ENCODE measurements at regions not wholly inside any gene's neighbourhood (a gene's known extent, or its start where the extent isn't known, plus 50 kb on each side); places are given as distances from the start of the nearest gene placed in this dataset.
"Not testable (repeated sequence)": the region's sequence is repeated elsewhere in the genome, so short reads cannot be mapped to it uniquely, and the experiment has no call there.

DNA sequence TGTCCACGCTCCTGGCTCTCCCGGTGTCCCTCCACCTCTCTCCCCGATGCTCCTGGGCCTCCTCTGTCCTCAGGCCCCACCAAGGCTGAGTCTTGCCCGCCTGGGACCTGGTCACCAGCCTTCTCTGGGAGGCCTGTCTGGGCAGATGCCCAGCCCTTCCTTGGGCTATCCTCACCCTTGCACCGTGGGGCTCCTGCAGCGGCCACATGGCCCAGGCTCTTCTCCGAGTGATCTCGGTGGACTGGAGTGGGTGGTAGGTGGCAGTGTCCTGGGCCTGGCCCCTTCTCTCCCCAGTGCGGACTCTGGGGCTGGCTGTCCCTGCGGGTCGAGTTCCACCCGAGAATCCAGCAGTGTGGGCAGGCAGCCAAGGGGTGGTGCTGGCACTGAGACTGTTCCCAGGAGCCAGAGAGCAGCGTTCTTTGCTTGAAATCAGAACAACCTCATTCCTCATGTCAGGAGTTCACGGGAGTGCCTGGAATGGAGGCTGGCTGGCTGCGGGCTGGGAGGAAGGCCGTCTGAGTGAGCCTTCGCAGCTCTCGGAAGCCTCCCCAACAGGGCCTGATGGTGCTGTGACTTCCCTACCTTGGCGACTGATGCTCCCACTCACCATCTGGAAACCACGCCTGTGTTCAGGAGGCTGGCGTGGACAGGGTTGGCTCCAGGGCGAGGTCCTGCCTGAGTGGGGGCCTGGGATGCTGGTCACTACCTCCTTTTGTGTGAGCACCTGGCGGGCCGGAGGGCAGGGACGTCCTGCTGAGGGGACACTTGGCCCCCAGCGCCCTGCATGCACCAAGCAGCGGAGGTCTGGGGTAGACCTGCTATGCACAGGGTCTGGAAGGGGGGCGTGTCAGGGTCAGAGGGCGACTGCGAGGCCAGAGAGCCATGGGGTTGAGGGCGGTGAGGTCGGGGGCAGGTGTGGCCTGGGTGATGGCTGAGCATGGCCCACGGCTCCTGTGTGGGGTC lies 113.9 kb downstream of the TMEM121 start:
- not testable (repeated sequence) for ATAC-seq

- peak; percentile 33 for ATAC-seq
Observed at GRCh38 chr14:105641075-105641937, 114.9 kb downstream of the TMEM121 start.

DNA sequence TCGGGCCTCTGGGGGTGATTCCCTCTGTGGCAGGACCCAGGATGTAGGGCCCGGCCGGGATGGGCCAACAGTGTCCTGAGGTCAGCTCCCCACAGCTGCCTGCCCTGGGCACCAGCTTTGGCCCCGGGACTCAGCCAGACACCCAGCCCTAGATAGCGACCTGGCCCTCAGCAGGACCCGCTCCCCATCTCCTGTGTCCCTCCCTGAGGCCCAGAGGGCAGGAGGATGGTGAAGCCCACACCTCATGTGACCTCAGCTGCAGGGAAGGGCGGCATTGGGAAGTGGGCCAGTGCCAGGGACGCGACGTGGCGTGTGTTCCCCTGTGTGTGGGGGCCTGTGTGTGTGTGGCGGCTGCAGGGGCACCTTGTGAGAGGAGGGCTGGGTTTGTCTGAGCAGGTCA lies 115.6 kb downstream of the TMEM121 start:
- ATAC-seq: not testable (repeated sequence)

DNA sequence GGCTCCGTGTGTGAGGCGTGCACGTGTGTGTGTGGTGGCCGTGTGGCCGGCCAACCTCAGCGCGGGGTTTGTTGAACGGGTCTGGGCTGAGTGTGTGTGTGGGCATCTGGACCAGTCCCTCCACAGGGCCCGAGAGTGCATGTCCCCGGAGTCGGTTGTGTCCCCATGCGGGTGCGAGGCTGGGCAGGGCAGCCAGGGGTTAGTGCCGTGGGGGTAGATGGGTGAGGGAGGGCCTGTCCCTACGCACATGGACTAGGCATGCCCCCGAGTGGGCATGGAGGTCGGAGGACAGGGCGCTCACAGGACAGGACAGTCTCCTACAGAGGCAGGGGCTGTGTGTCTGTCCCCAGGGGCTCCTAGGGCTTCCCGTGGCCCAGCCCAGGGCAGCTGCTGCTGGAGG lies 116.1 kb downstream of the TMEM121 start:
- ATAC-seq: not testable (repeated sequence)

GRCh38 chr14:105643406-105644052 lies 117.1 kb downstream of the TMEM121 start:
- ATAC-seq: not testable (repeated sequence)

DNA sequence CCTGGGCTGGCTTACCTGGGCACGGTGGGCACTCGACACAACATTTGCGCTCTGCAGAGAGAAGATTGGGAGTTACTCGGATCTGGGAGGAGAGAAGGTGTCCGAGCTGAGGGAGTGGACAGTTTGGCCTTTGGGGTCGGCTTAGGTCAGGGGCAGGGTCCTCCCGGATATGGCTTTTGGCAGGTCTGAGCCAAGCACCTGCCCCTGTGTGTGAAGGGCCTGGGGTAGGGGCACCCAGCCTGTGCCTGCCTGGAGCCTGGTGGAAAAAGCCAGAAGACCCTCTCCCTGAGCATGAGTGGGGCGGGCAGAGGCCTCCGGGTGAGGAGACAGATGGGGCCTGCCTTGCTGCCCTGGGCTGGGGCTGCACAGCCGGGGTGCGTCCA lies 117.7 kb downstream of the TMEM121 start:
- ATAC-seq: not testable (repeated sequence)

DNA sequence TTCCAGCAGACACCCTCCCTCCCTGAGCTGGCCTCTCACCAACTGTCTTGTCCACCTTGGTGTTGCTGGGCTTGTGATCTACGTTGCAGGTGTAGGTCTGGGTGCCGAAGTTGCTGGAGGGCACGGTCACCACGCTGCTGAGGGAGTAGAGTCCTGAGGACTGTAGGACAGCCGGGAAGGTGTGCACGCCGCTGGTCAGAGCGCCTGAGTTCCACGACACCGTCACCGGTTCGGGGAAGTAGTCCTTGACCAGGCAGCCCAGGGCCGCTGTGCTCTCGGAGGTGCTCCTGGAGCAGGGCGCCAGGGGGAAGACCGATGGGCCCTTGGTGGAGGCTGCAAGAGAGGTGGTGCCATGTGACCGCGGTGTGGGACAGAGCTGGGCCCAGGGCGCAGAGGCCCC lies 118.1 kb downstream of the TMEM121 start:
- ATAC-seq: not testable (repeated sequence)

- ATAC-seq: not testable (repeated sequence)
Observed at GRCh38 chr14:105644891-105645290, 118.5 kb downstream of the TMEM121 start.

- ATAC-seq: not testable (repeated sequence)
Observed at GRCh38 chr14:105645389-105645788, 119.0 kb downstream of the TMEM121 start.

DNA sequence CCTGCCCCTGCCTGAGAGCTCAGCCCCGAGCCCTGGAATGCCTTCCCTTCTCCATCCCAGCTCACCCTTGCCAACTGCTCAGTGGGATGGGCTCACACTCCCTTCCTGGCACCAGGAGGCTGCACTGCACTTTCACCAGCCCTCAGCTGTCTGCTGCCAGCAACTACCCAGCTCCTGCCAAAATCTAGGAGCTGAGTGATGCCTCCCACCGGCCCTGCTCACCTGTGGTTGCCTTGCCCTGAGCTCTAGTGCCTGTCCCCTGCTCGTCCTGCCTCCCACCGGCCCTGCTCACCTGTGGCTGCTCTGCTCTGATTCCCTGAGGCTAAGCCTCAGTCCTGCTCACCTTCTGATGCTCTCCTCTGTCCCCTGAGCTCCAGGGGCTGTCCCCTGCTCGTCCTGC lies 119.8 kb downstream of the TMEM121 start:
- peak; percentile 39 for ATAC-seq

DNA sequence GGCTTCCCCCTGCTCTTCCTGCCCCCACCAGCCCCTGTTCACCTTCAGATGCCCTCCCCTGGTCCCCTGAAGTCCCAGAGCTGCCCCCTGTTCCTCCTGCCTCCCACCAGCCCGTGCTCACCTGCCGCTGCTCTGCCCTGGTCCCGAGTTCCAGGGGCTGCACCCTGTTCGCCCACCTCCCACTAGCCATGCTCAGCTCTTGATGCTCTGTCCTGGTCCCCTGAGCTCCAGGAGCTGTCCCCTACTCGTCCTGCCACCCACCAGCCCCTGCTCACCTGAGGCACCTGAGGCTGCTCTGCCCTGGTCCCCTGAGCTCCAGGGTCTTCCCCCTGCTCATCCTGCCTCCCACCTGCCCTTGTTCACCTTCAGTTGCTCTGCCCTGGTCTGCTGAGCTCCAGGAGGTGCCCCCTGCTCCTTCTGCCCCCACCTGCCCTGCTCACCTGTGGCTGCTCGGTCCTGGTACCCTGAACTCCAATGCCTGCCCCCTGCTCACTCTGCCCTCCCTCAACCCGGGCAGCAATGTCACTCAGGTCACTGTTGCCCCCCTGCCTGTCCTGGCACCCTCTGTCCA lies 120.4 kb downstream of the TMEM121 start:
- ATAC-seq: peak; percentile 6

- ATAC-seq: peak; percentile 22
Observed at GRCh38 chr14:105647426-105647783, 121.0 kb downstream of the TMEM121 start.

GRCh38 chr14:105647784-105648608 lies 121.6 kb downstream of the TMEM121 start:
- peak; percentile 21 for ATAC-seq

DNA sequence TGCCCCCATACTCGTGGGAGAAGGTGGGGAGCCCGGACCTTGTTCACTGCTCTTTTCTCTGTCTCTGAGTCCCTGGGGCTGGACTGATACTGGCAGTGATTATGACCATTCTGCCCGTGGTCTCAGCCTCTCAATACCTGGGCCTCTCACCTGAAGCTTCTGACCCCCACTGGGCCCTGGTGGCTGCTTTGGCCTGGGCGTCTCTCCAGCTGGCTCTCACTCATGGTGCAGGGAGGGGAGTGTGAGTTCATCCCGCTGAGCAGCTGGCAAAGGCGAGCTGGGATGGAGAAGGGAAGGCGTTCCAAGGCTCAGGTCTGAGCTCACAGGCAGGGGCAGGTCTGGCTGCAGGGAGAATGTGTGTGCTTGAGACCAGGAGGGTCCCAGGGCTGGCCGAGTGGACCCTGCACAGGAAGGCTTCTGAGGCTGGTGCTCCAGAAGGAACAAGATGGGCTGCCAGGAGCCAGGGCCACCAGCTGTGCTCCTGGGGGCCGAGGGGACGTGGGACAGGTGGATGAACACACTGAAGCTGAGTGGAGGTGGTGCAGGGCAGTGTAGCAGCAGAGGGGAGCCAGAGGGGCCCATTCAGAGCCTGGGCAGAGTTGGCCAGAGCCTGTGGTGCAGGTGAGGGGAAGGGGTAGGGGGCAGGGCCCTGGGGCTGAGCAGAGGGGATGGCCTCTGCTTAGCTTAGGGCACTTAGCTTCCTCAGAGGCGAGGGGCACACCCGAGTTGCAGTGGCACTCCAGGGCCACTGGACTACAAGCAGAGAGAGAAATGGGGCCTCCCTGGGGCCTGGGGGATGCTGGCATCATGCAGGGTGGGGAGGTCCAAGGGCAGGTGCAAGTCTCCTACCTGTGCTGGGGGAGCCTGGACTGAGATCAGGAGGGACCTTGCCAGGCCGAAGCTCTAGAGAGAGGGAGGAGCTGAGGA lies 122.5 kb downstream of the TMEM121 start:
- not testable (repeated sequence) for ATAC-seq

DNA sequence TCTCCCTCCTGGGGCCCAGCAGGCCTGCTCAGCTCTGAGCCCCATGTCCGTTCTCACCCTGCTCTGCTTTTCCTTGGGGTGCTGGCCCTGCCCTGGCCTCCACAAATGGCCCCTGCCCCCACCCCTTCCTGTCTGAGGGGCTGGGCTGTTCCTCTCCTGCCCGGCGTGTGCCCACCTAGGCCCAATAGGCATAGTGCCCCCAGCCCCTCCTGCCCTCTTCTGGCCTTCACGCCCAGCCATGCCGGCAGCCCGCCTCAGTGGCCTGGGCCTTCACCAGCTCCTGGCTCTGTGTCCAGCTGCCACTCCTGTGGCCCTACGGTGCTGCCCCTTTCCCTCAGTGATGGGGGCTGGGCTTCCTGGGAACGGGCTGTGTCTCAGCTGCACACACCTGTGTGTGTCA lies 125.9 kb downstream of the TMEM121 start:
- not testable (repeated sequence) for ATAC-seq

GRCh38 chr14:105653921-105654320 lies 127.5 kb downstream of the TMEM121 start:
- not testable (repeated sequence) for ATAC-seq

GRCh38 chr14:105659255-105659654 lies 132.9 kb downstream of the TMEM121 start:
- ATAC-seq: not testable (repeated sequence)

DNA sequence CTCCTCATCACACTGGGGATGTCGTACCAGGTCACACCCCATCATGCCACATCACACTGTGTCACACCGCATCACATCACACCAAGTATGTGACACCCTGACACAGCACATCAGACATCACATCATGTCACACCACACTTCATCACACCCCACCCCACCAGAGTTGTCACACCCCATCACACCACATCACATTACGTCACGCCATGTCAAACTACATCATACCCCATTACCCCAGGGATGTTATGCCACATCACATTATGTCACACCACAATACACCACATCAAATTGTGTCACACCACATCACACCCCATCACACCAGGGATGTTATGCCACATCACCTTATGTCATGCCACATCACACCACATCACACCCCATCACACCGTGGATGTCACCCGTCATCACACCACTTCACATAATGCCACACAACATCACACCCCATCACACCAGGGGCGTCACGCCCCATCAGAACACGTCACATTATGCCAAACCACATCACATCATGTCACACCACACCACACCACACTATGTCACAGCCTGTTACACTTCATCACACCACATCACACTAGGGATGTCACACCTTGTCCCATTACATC lies 133.6 kb downstream of the TMEM121 start:
- ATAC-seq: peak; percentile 22

GRCh38 chr14:105660816-105661531 lies 134.6 kb downstream of the TMEM121 start:
- ATAC-seq: peak; percentile 35
